Activated CD4-positive, alpha-beta T cell treated with anti-CD3 and anti-CD28 coated beads, Interleukin-2, amount 10 ng/mL, durations not matched to agents 24 days and 14 days (primary cell): ENCODE measurements at regions not wholly inside any gene's neighbourhood (a gene's known extent, or its start where the extent isn't known, plus 50 kb on each side); places are given as distances from the start of the nearest gene placed in this dataset.

Experiments used
- DNase-seq: peaks from one replicate; pipeline ENCODE4 v3.0.0; 2022
- H3K27ac Mint-ChIP-seq: one replicate; pipeline ENCODE4 v1.8.0; 2022; ENCODE audit warnings: mild to moderate bottlenecking, mixed read lengths
- H3K27me3 Mint-ChIP-seq: one replicate; pipeline ENCODE4 v1.8.0; 2022; ENCODE audit warnings: mixed read lengths
- H3K36me3 Mint-ChIP-seq: one replicate; pipeline ENCODE4 v1.8.0; 2022; ENCODE audit warnings: low read depth, mild to moderate bottlenecking, mixed read lengths
- H3K4me1 Mint-ChIP-seq: one replicate; pipeline ENCODE4 v1.8.0; 2021; ENCODE audit warnings: mixed read lengths
- H3K4me3 Mint-ChIP-seq: one replicate; pipeline ENCODE4 v1.8.0; 2022; ENCODE audit warnings: mild to moderate bottlenecking, moderate library complexity, mixed read lengths
- H3K9me3 Mint-ChIP-seq: one replicate; pipeline ENCODE4 v1.8.0; 2021; ENCODE audit warnings: mixed read lengths
- intact Hi-C: fragments of 100-400 bp; cut with micrococcal nuclease; formaldehyde crosslinking; loops from one replicate; pipeline ENCODE4 v1.15.1; 2023

DNA sequence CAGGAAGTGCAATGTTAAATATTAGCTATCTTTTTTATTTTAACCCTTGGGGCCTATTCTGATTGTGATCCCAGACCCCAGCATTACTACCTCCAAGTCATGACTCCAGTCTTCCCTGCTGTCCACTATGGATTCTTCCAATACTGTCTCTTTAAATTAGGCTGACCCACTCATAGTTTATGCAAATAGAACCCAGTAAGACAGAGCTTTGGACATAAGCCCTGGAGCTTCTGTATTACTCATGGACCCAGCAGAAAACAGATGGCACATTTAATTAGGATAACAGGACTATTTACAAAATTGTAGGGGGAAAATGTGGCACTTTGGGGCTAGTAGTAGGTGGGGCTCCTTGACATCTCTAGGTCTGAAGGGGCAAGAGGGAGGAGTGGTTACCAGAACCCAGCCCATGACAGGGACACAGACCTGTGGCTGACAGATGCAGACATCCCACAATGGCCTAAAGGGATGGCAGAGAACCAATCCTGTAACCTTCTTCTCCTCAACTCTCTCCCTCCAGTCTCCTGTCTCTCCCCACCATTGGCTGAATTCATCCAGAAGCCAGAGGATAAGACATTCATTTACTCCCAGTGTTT lies 233.5 kb downstream of the OMA1 start:
- no peak for DNase-seq
- no peaks in the 10 kb centered on the region for H3K4me1 Mint-ChIP-seq
- no peaks in the 10 kb centered on the region for H3K9me3 Mint-ChIP-seq
- H3K27ac Mint-ChIP-seq = no peak overlapping the region
- H3K36me3 Mint-ChIP-seq = no peaks in the 10 kb centered on the region
- intact Hi-C loops = no loop called here
- H3K27me3 Mint-ChIP-seq = no peaks in the 10 kb centered on the region
- no peak overlapping the region for H3K4me3 Mint-ChIP-seq

DNA sequence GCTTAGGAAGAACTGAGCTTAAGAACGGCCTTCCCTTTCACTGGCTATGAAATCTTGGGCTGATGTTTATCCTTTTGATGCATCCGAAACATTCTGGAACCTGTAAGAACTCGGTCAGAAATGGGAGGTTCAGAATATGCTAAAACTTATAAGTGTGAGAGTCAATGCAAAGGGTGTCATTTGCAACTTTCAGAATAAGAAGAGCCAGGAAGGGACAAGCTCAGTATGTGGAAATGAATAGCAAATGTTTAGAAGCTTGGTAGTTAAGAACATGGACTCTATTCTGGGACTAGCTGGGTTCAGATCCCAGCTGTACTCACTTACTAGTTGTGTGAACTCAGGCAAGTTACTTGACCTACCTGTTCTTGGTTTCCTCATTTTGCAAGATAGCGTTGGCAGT lies 234.1 kb downstream of the OMA1 start:
- intact Hi-C loops = no loop called here
- H3K36me3 Mint-ChIP-seq = no peaks in the 10 kb centered on the region
- no peaks in the 10 kb centered on the region for H3K4me1 Mint-ChIP-seq
- no peaks in the 10 kb centered on the region for H3K27me3 Mint-ChIP-seq
- no peaks in the 10 kb centered on the region for H3K9me3 Mint-ChIP-seq
- H3K4me3 Mint-ChIP-seq = no peak overlapping the region
- no peak overlapping the region for H3K27ac Mint-ChIP-seq
- no peak for DNase-seq

DNA sequence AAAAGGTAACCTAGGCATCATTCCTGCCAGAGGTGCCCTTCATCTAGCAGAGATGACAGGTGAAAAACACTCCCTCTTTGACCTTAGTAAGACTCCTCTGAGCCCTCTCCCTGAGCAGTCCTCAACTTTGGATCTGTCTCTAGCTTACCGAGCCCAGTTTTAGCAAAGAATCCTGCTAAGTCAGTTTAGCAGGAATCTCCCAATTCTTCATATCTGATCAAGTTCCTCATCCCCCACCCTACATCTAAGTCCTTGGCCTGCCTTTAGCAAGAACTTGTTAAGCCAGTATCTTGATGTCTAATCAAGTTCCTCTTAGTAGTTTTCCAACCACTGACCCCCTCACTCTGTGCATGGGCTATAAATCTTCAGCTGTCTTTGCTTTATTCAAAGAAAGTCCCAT lies 235.6 kb downstream of the OMA1 start:
- no peaks in the 10 kb centered on the region for H3K4me1 Mint-ChIP-seq
- H3K9me3 Mint-ChIP-seq = no peaks in the 10 kb centered on the region
- H3K36me3 Mint-ChIP-seq = no peaks in the 10 kb centered on the region
- H3K4me3 Mint-ChIP-seq = no peak overlapping the region
- no peak for DNase-seq
- H3K27me3 Mint-ChIP-seq = no peaks in the 10 kb centered on the region
- intact Hi-C loops = no loop called here
- H3K27ac Mint-ChIP-seq = no peak overlapping the region

DNA sequence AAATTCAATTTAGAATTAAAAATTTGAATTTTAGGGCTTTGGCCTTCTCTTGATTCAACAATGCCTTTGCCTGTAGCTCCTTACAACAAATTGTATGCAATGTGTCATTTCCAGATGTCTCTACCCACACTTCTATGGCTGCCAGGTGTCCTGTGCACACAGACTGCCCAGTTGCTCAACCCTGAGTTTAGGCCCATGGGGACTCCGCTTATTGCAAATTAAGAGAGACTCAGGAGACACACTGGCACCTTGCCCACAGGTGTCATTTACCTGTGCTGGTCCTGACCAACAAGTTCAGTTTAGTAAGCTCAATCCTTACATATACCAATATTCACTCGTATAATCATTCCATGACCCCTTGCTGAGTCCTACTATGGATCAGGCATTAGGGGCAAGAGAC lies 236.1 kb downstream of the OMA1 start:
- Mint-ChIP-seq H3K27me3 (no peaks in the 10 kb centered on the region), H3K4me3 (no peak overlapping the region), H3K9me3 (no peaks in the 10 kb centered on the region), H3K27ac (no peak overlapping the region), H3K4me1 (no peaks in the 10 kb centered on the region), H3K36me3 (no peaks in the 10 kb centered on the region)
- DNase-seq = no peak
- intact Hi-C loops = no loop called here

DNA sequence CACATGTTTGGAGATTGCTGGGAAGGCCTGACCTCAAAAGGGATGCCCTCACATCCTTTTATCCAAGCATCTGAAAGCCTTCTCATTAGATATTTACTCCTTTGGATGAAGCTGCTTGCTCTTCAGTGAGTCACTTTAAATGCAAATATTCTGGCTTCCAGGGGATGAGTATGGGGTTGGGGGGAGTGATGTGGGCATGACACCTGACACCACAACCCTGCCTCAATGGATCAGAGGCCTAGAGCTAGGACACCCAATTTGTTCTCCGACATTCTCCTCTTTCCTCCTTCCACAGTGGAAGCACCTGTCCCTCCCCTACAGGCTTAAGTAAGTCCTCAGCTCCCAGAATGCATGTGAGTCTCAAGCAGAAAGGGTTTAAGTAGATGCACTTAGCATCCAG lies 238.3 kb downstream of the OMA1 start:
- Mint-ChIP-seq H3K9me3 (no peaks in the 10 kb centered on the region), H3K4me1 (no peaks in the 10 kb centered on the region)

DNA sequence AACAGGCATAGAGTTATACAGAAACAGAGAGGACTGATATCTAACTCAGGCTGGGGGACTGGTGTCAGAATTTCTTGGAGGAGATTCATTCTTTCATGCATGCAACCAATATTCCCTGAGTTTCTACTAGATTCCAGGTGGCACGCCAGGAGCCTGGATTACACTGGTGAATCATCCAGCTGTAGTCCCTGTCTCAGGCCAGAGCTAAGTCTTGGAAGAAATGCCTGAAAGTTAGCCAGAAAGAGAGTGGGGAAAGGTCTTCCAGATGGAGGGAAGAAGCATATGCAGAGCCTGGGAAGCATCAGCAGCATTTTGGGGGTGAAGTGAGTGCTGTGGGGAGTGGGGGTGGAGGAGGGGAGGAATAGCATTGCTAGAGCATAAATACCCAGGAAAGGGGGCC lies 239.1 kb downstream of the OMA1 start:
- no peak for DNase-seq
- Mint-ChIP-seq H3K27ac (no peak overlapping the region), H3K4me1 (no peaks in the 10 kb centered on the region), H3K9me3 (no peaks in the 10 kb centered on the region), H3K36me3 (no peaks in the 10 kb centered on the region), H3K4me3 (no peak overlapping the region), H3K27me3 (no peaks in the 10 kb centered on the region)
- intact Hi-C loops = no loop called here

More for the DNA sequence above, 238.3 kb downstream of the OMA1 start:
- no peak for DNase-seq
- Mint-ChIP-seq H3K36me3 (no peaks in the 10 kb centered on the region), H3K4me3 (no peak overlapping the region), H3K27me3 (no peaks in the 10 kb centered on the region), H3K27ac (no peak overlapping the region)
- intact Hi-C loops = no loop called here

DNA sequence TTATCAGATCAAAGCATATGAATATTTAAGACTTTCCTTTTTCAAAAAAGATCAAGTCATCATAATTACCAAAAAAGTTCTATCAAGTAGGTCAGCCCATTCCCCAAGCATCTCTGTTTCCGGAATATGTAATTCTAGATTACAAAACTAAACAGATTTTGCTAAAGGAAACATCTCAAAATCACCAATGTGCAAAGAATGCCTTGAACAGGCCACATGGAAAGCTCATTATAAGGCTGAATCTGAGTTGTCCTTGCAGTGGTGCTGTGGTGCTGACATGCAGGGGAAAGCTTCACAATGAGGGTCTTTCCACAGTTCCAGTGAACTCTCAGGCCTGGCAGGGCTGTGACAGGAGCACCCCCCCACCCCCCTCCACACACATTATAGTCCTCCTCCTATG lies 240.9 kb downstream of the OMA1 start:
- Mint-ChIP-seq H3K4me1 (no peaks in the 10 kb centered on the region), H3K27me3 (no peaks in the 10 kb centered on the region), H3K4me3 (no peak overlapping the region), H3K9me3 (no peaks in the 10 kb centered on the region), H3K27ac (no peak overlapping the region), H3K36me3 (no peaks in the 10 kb centered on the region)
- no peak for DNase-seq
- intact Hi-C loops = no loop called here

DNA sequence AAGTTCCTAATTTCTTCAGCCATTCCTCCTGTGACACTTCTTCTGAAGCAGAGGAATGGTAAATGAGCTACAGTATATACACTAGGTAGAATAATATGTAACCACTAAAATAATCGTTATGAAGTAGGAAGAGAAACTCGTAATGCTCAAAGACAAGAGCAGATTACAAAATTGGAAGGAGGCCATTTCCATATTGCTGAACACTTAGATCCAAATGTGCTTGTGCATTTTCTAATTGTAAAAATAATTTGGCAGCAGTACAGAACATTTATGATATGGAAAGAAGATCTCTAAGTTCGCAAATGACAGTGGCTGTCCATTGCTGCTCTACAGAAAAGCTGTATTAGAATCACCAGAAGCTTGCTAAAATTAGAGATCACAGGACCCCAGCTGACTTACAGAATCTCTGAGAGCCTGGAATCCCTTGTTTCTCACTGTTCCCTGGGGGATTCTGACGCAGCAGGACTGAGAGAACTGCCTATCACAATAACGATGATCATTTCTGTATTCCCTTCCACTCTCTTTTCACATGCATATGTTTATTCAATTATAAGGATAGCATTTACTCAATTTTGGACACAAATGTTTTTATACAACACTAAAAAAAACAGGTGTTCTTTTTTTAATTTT lies 242.1 kb downstream of the OMA1 start:
- Mint-ChIP-seq H3K27ac (no peak overlapping the region), H3K4me1 (no peaks in the 10 kb centered on the region), H3K27me3 (no peaks in the 10 kb centered on the region), H3K4me3 (no peak overlapping the region), H3K9me3 (no peaks in the 10 kb centered on the region), H3K36me3 (no peaks in the 10 kb centered on the region)
- intact Hi-C loops = no loop called here
- DNase-seq = no peak

DNA sequence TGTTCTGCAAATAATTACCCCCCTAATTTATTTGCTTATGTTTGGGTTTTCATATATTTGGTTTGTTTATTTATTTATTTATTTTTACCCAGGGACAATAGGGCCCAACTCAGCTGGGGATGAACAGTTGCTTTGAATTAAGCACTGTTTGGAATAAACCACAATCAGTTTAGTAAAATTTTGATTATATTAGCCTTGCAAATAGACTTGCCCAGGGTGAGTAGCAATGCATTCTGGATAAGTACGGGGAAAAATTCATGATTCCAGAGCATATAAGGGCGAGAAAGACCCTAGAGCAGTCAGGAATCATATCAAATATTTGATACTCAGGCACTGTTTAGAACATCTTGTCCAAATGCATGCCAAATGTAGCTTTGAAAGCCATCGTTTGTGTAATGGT lies 242.7 kb downstream of the OMA1 start:
- Mint-ChIP-seq H3K36me3 (no peaks in the 10 kb centered on the region), H3K4me1 (no peaks in the 10 kb centered on the region), H3K9me3 (no peaks in the 10 kb centered on the region), H3K27me3 (no peaks in the 10 kb centered on the region), H3K4me3 (no peak overlapping the region), H3K27ac (no peak overlapping the region)
- intact Hi-C loops = no loop called here
- DNase-seq = no peak

DNA sequence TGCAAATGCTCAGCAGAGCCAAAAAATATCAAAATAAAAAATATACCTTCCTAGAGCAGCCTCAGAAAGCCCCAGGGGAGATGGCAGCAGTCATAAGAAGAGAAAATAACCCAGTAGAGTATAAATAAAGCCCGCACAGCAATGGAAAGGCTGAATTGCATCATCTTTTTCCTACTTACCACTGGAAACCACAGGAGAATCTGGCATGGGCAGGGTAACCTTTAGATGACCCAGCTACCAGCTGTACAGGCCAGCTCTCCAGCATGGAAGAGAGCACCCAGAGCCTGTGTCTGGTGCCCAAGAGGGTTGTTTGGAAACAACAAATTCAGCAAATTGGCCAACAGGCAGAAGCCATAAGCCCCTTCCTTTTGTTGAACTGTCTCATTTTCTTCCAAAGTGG lies 253.1 kb downstream of the OMA1 start:
- Mint-ChIP-seq H3K27ac (no peak overlapping the region), H3K4me3 (no peak overlapping the region), H3K9me3 (no peaks in the 10 kb centered on the region), H3K36me3 (no peaks in the 10 kb centered on the region), H3K4me1 (no peaks in the 10 kb centered on the region), H3K27me3 (no peaks in the 10 kb centered on the region)
- intact Hi-C loops = no loop called here
- no peak for DNase-seq

DNA sequence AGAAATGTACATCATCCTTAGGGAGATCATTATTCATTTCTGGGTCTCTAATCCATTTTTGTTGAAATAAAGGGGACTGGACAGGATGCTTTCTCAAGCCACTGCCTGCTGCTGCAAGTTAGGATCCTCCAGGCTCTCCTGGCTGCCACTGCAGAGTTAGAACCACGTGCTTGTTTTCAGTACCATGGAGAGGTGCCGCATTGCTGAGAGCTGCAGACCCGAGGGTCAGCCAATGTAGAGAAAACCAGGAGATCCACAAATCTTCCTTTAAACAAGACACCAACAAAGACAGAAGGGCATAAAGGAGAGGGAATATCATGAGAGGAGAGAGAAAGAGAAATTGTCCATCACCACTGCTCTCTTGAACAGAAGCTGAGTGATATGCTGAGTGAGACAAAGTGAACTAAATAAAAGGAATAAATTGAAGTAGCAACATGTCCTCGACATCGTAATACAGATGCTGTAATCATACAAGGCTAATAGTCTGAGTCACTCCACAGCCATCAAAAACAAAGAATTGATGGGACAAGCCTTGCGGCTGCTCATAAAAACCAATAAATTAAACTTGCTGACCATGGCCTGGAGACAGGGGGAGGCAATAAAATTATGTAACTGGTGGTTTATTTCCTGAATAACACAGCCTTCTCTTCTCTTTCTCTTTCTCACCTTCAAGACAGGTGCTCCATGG lies 255.7 kb downstream of the OMA1 start:
- Mint-ChIP-seq H3K36me3 (no peaks in the 10 kb centered on the region), H3K9me3 (no peaks in the 10 kb centered on the region), H3K27me3 (peaks cover 2% of the 10 kb centered on the region), H3K4me1 (no peaks in the 10 kb centered on the region), H3K4me3 (no peak overlapping the region), H3K27ac (no peak overlapping the region)
- intact Hi-C loops = no loop called here
- no peak for DNase-seq

DNA sequence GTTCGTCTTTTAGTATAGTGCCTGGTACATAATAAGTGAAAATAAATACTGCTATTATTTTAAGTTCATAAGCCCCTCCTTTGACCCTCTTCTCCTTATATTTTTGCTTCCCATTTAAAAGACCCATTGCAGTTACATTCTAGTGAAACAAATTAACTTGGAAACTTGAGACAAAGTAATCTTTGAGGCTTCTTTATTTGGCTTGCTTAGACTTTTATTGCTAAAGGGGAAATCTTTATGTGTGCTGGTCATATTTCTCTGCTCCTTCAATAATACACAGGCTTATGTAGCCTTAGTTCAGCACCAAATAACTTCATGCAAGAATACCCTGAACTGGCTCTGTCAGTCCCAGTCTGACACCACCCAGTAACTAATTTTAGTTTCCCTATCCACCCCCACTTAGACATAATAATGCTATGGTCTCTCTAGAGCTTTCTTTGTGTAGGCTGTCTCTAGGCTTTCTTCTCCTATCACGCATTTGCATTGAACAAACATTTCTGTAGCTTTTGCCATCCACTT lies 257.8 kb downstream of the OMA1 start:
- Mint-ChIP-seq H3K4me1 (no peaks in the 10 kb centered on the region), H3K36me3 (no peaks in the 10 kb centered on the region)
- intact Hi-C loops = no loop called here

DNA sequence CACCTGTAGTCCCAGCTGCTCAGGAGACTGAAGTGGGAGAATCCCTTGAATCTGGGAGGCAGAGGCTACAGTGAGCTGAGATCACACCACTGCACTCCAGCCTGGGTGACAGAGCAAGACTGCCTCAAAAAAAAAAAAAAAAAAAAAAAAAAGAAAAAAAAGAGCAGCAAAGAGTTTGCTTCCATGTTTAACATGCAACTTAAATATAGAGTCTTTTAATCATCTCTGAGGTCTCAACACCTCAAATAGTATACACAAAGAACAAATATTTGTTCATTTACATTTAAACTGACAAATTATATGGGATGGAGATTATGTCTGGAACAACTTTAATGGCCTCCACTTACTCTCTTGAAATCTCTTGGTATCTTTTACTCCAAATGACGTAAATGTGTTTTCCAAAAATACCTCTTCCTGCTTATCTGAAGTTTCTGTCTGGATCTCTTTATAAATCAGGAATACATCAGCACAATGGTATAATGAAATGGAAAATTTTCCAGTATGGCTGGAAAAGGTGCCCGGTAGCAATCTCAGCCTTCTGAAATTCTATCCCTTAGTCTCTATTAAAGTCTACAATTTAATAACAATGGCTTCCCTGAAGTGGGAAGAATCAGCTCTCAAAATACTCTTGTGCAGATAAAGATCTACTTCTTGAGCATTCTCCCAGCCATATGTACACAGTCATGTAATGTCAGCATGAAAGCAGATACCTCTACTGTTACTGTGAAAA lies 258.5 kb downstream of the OMA1 start:
- no peaks in the 10 kb centered on the region for H3K36me3 Mint-ChIP-seq
- DNase-seq = no peak
- intact Hi-C loops = no loop called here
- peaks cover 2% of the 10 kb centered on the region for H3K27me3 Mint-ChIP-seq
- no peaks in the 10 kb centered on the region for H3K4me1 Mint-ChIP-seq
- H3K9me3 Mint-ChIP-seq = no peaks in the 10 kb centered on the region
- H3K27ac Mint-ChIP-seq = no peak overlapping the region
- no peak overlapping the region for H3K4me3 Mint-ChIP-seq

More for the DNA sequence above, 257.8 kb downstream of the OMA1 start:
- no peak overlapping the region for H3K4me3 Mint-ChIP-seq
- no peaks in the 10 kb centered on the region for H3K9me3 Mint-ChIP-seq
- no peak for DNase-seq
- H3K27me3 Mint-ChIP-seq = peaks cover 2% of the 10 kb centered on the region
- no peak overlapping the region for H3K27ac Mint-ChIP-seq

DNA sequence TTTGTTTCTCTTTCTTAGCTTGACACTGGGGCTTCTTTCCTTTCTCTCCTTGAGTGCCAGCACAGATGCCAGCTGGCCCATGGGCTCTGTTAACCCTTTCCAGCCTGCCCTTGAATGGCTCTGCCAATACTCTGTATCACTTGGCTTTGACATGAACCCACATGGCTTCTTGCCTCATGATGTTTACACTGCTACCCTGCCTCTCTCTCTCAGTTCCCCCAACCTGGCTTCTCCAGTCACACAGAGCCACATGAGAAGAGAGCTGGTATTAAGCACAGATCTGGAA lies 262.4 kb downstream of the OMA1 start:
- DNase-seq = no peak
- no peaks in the 10 kb centered on the region for H3K9me3 Mint-ChIP-seq
- H3K27me3 Mint-ChIP-seq = peaks cover 2% of the 10 kb centered on the region
- no peaks in the 10 kb centered on the region for H3K4me1 Mint-ChIP-seq
- intact Hi-C loops = no loop called here
- H3K27ac Mint-ChIP-seq = no peak overlapping the region
- H3K4me3 Mint-ChIP-seq = no peak overlapping the region
- no peaks in the 10 kb centered on the region for H3K36me3 Mint-ChIP-seq
